GM21576 (cell line): ENCODE measurements at regions not wholly inside any gene's neighbourhood (a gene's known extent, or its start where the extent isn't known, plus 50 kb on each side); places are given as distances from the start of the nearest gene placed in this dataset.

ENCODE experiments used
- ATAC-seq: cut with Tn5 transposase; IDR thresholded peaks from one replicate; pipeline ENCODE4 v1.9.1; 2021; ENCODE audit warnings: mild to moderate bottlenecking, moderate library complexity; ENCODE audit not compliant: unreplicated experiment

- ATAC-seq = no peak
Measured at GRCh38 chr5:2220741-2221140, 338.0 kb upstream of the IRX4 start.

- no peak for ATAC-seq
Measured at GRCh38 chr5:2219149-2219776, 336.5 kb upstream of the IRX4 start.

- no peak for ATAC-seq
Measured at GRCh38 chr5:2217219-2217618, 334.5 kb upstream of the IRX4 start.

GRCh38 chr5:2214910-2215590 lies 332.3 kb upstream of the IRX4 start:
- ATAC-seq = no peak

GRCh38 chr5:2213121-2213730 lies 330.5 kb upstream of the IRX4 start:
- ATAC-seq = no peak

- no peak for ATAC-seq
Measured at GRCh38 chr5:2212481-2212880, 329.8 kb upstream of the IRX4 start.

GRCh38 chr5:2208239-2208544 lies 325.5 kb upstream of the IRX4 start:
- no peak for ATAC-seq

GRCh38 chr5:2207416-2208238 lies 324.9 kb upstream of the IRX4 start:
- no peak for ATAC-seq

- no peak for ATAC-seq
Measured at GRCh38 chr5:2207109-2207399, 324.3 kb upstream of the IRX4 start.

GRCh38 chr5:2206293-2207108 lies 323.8 kb upstream of the IRX4 start:
- no peak for ATAC-seq

GRCh38 chr5:2205596-2206226 lies 323.0 kb upstream of the IRX4 start:
- no peak for ATAC-seq

- ATAC-seq = no peak
Measured at GRCh38 chr5:2205185-2205585, 322.5 kb upstream of the IRX4 start.

GRCh38 chr5:2204366-2205184 lies 321.9 kb upstream of the IRX4 start:
- no peak for ATAC-seq

- ATAC-seq = no peak
Measured at GRCh38 chr5:2203774-2204173, 321.0 kb upstream of the IRX4 start.

- ATAC-seq = no peak
Measured at GRCh38 chr5:2201832-2202231, 319.1 kb upstream of the IRX4 start.

GRCh38 chr5:2201421-2201820 lies 318.7 kb upstream of the IRX4 start:
- ATAC-seq = no peak

- no peak for ATAC-seq
Measured at GRCh38 chr5:2201011-2201410, 318.3 kb upstream of the IRX4 start.

GRCh38 chr5:2200261-2200950 lies 317.7 kb upstream of the IRX4 start:
- no peak for ATAC-seq

- ATAC-seq = no peak
Measured at GRCh38 chr5:2199697-2200096, 317.0 kb upstream of the IRX4 start.
